CD14-positive monocyte (primary cell): ENCODE measurements at regions not wholly inside any gene's neighbourhood (a gene's known extent, or its start where the extent isn't known, plus 50 kb on each side); places are given as distances from the start of the nearest gene placed in this dataset.
A peak's percentile ranks its signal among the peaks of the same experiment; 100 is the strongest.

ENCODE experiments used
- DNase-seq, 3 donors: peaks; one replicate each; pipeline ENCODE4 v3.0.0-alpha.2; 2011 to 2022
- H2AFZ ChIP-seq: 2 replicates; pipeline ENCODE4 v1.6.0; 2012; ENCODE audit warnings: mild to moderate bottlenecking, low read depth, low read length, inconsistent platforms; ENCODE audit not compliant: insufficient read depth, poor library complexity, severe bottlenecking
- H3K27ac ChIP-seq, 2 donors: 1 replicate in 1 of 2; 2 replicates in 1 of 2; pipeline ENCODE4 v1.5.1; 2012 to 2013; ENCODE audit warnings: low read length in 2 of 2, control low read depth in 1 of 2, inconsistent platforms in 1 of 2, low read depth in 1 of 2, mild to moderate bottlenecking in 1 of 2
- H3K27me3 ChIP-seq, 2 donors: one replicate each; pipeline versions ENCODE4 v1.6.0 to v1.6.1; 2011 to 2013; ENCODE audit warnings: low read length in 2 of 2; ENCODE audit not compliant: control insufficient read depth in 2 of 2, insufficient read depth in 2 of 2
- H3K36me3 ChIP-seq, 2 donors: replicated peaks in 1 of 2; 1 replicate in 1 of 2; 2 replicates in 1 of 2; pipeline versions ENCODE4 v1.5.1 to v1.6.1; 2012 to 2013; ENCODE audit warnings: low read length in 2 of 2, control low read depth in 1 of 2, inconsistent platforms in 1 of 2, mild to moderate bottlenecking in 1 of 2; ENCODE audit not compliant: insufficient read depth in 2 of 2, control insufficient read depth in 1 of 2
- H3K4me1 ChIP-seq, 2 donors: 1 replicate in 1 of 2; 2 replicates in 1 of 2; pipeline versions ENCODE4 v1.5.1 to v1.6.1; 2012 to 2013; ENCODE audit warnings: low read length in 2 of 2, control low read depth in 1 of 2, inconsistent platforms in 1 of 2, mild to moderate bottlenecking in 1 of 2, moderate library complexity in 1 of 2; ENCODE audit not compliant: insufficient read depth in 2 of 2, control insufficient read depth in 1 of 2
- H3K4me2 ChIP-seq: replicated peaks from 2 replicates; pipeline ENCODE3; 2012; ENCODE audit warnings: low read length, moderate library complexity, mild to moderate bottlenecking; ENCODE audit not compliant: poor library complexity, severe bottlenecking; ENCODE audit errors: extremely low read depth
- H3K4me3 ChIP-seq, 3 experiments: fragments of 200-600 bp in 1 of 3; sonication (generic) in 1 of 3; replicated peaks in 1 of 3; 1 replicate in 2 of 3; 2 replicates in 1 of 3; pipeline ENCODE4 v1.5.1; 2011 to 2013; ENCODE audit warnings: low read length in 3 of 3, mild to moderate bottlenecking in 3 of 3, control low read depth in 2 of 3, low read depth in 2 of 3, inconsistent platforms in 1 of 3, moderate library complexity in 1 of 3
- H3K79me2 ChIP-seq: 2 replicates; pipeline ENCODE4 v1.6.0; 2012; ENCODE audit warnings: mild to moderate bottlenecking, control low read depth, inconsistent platforms, low read length, moderate library complexity; ENCODE audit not compliant: insufficient read depth
- H3K9ac ChIP-seq: 2 replicates; pipeline ENCODE4 v1.6.0; 2017; ENCODE audit warnings: low read length, mild to moderate bottlenecking; ENCODE audit not compliant: insufficient read depth, poor library complexity, severe bottlenecking
- H3K9me3 ChIP-seq, 2 donors: replicated peaks in 1 of 2; 1 replicate in 1 of 2; 2 replicates in 1 of 2; pipeline versions ENCODE4 v1.5.1 to v1.6.1; 2012 to 2013; ENCODE audit warnings: low read length in 2 of 2, control low read depth in 1 of 2; ENCODE audit not compliant: control insufficient read depth in 1 of 2, insufficient read depth in 1 of 2
- H4K20me1 ChIP-seq: 2 replicates; pipeline ENCODE4 v1.6.0; 2012; ENCODE audit warnings: mild to moderate bottlenecking, low read length, control low read depth, moderate library complexity; ENCODE audit not compliant: insufficient read depth
- H3K27ac Mint-ChIP-seq, 7 donors: one replicate each; pipeline ENCODE4 v1.8.0; 2020; ENCODE audit warnings: mild to moderate bottlenecking in 7 of 7, mixed read lengths in 7 of 7, moderate library complexity in 6 of 7, inconsistent platforms in 2 of 7
- H3K27me3 Mint-ChIP-seq, 3 donors: one replicate each; pipeline ENCODE4 v1.8.0; 2021 to 2022; ENCODE audit warnings: low read depth in 3 of 3, mild to moderate bottlenecking in 3 of 3, mixed read lengths in 3 of 3, moderate library complexity in 3 of 3, inconsistent platforms in 1 of 3
- H3K36me3 Mint-ChIP-seq, 2 donors: one replicate each; pipeline ENCODE4 v1.8.0; 2020; ENCODE audit warnings: mixed read lengths in 2 of 2, inconsistent platforms in 1 of 2, mild to moderate bottlenecking in 1 of 2
- H3K4me1 Mint-ChIP-seq: one replicate; pipeline ENCODE4 v1.8.0; 2020; ENCODE audit warnings: mild to moderate bottlenecking, mixed read lengths
- H3K4me3 Mint-ChIP-seq, 2 donors: one replicate each; pipeline ENCODE4 v1.8.0; 2020; ENCODE audit warnings: mild to moderate bottlenecking in 2 of 2, mixed read lengths in 2 of 2, moderate library complexity in 1 of 2
- H3K9me3 Mint-ChIP-seq, 7 donors: one replicate each; pipeline ENCODE4 v1.8.0; 2020 to 2022; ENCODE audit warnings: mixed read lengths in 7 of 7, mild to moderate bottlenecking in 6 of 7, moderate library complexity in 6 of 7, inconsistent platforms in 2 of 7
- CTCF ChIP-seq: fragments of 200-600 bp; IDR thresholded peaks from one replicate; pipeline ENCODE4 v1.8.0; 2022; ENCODE audit warnings: antibody characterized with exemption, mild to moderate bottlenecking
- WGBS: methylation state at CpG from one replicate; pipeline ENCODE4 v1.1.5; 2013; ENCODE audit warnings: missing lambda C conversion rate; ENCODE audit not compliant: insufficient coverage; 5-methylcytosine and 5-hydroxymethylcytosine counted together
- intact Hi-C, 2 donors: fragments of 100-400 bp; cut with micrococcal nuclease; formaldehyde crosslinking; loops; one replicate each; pipeline versions ENCODE4 v1.15.0 to v1.15.1; 2023

- peaks cover 0 to 9% (median 2%) of the 10 kb centered on the region in 7 donors for H3K9me3 Mint-ChIP-seq
- H3K27ac Mint-ChIP-seq = peak overlapping the region in 4 of 7 donors; percentile 19 to 57 (median 53)
- peak; percentile 19 to 26 (median 25) for DNase-seq
- TF ChIP-seq CTCF = no peak
- peaks cover 13% of the 10 kb centered on the region for H3K4me1 Mint-ChIP-seq
- Histone ChIP-seq H3K27me3 (no peaks in the 10 kb centered on the region), H3K4me3 (no peak overlapping the region), H3K27ac (no peak overlapping the region), H3K79me2 (no peaks in the 10 kb centered on the region), H3K4me1 (peaks cover 10% of the 10 kb centered on the region in 2 donors), H4K20me1 (no peaks in the 10 kb centered on the region), H2AFZ (no peak overlapping the region), H3K9me3 (peaks cover 0 to 6% of the 10 kb centered on the region in 2 donors), H3K4me2 (peak overlapping the region; percentile 3), H3K9ac (no peak overlapping the region), H3K36me3 (no peaks in the 10 kb centered on the region)
- intact Hi-C loops = no loop called here
- 36% methylated on average over 12 of the region's 13 CpGs for WGBS
- H3K27me3 Mint-ChIP-seq = no peaks in the 10 kb centered on the region
- no peaks in the 10 kb centered on the region for H3K36me3 Mint-ChIP-seq
- H3K4me3 Mint-ChIP-seq = peak overlapping the region; percentile 3 to 40
Measured at GRCh38 chr10:3570131-3570729, 214.8 kb downstream of the KLF6 start.

GRCh38 chr10:3568983-3569382, 216.0 kb downstream of the KLF6 start:
- Histone ChIP-seq H3K9ac (no peak overlapping the region), H2AFZ (no peak overlapping the region), H3K79me2 (no peaks in the 10 kb centered on the region), H3K4me1 (peaks cover 10% of the 10 kb centered on the region in 2 donors), H3K4me2 (no peak overlapping the region), H3K36me3 (no peaks in the 10 kb centered on the region), H3K9me3 (peaks cover 0 to 6% of the 10 kb centered on the region in 2 donors), H3K27me3 (no peaks in the 10 kb centered on the region), H3K4me3 (no peak overlapping the region), H3K27ac (no peak overlapping the region), H4K20me1 (no peaks in the 10 kb centered on the region)
- DNase-seq = no peak
- Mint-ChIP-seq H3K36me3 (no peaks in the 10 kb centered on the region), H3K27ac (no peak overlapping the region), H3K27me3 (no peaks in the 10 kb centered on the region), H3K4me1 (peaks cover 13% of the 10 kb centered on the region), H3K4me3 (no peak overlapping the region), H3K9me3 (peaks cover 0 to 9% (median 3%) of the 10 kb centered on the region in 7 donors)
- intact Hi-C loops = no loop called here
- TF ChIP-seq CTCF = no peak
- WGBS = no CpG with 5 or more reads among the region's 3 CpGs
